ENCODE measurements at regions not wholly inside any gene's neighbourhood (a gene's known extent, or its start where the extent isn't known, plus 50 kb on each side); places are given as distances from the start of the nearest gene placed in this dataset.

- TF ChIP-seq CTCF (IDR thresholded peaks at IDR 0.05) (no peak), EZH2 (IDR thresholded peaks at IDR 0.05) (no peak)
Measured at GRCh38 chr4:54553001-54553400, 104.8 kb upstream of the KIT start.

Data from neural progenitor cell (in vitro differentiated cells).